ENCODE measurements at regions not wholly inside any gene's neighbourhood (a gene's known extent, or its start where the extent isn't known, plus 50 kb on each side); places are given as distances from the start of the nearest gene placed in this dataset.

- TF ChIP-seq POLR2AphosphoS5 (IDR thresholded peaks at IDR 0.05; ENCODE audit: borderline replicate concordance, low read depth, low read length), result no peak
- no peak for TF ChIP-seq EZH2 (IDR thresholded peaks at IDR 0.05)
Measured at GRCh38 chr4:177131736-177132135, 177.9 kb upstream of the NEIL3 start.
